K562 (cell line): ENCODE measurements at regions not wholly inside any gene's neighbourhood (a gene's known extent, or its start where the extent isn't known, plus 50 kb on each side); places are given as distances from the start of the nearest gene placed in this dataset.

Source experiments
- ATAC-seq: fragments of 200-7000 bp; cut with Tn5 transposase; 3 replicates; pipeline ENCODE4 v1.9.1; 2020; ENCODE audit warnings: moderate library complexity
- BruUV-seq: library from RNA; stranded (reverse); fragments of 400-500 nt; replicated peaks from 2 replicates; lab custom pipeline; 2021; lab: Mats Ljungman, UMichigan
- CTCF ChIA-PET: fragments of 300-600 bp; formaldehyde crosslinking; extraction: SDS; loops from one replicate; lab custom pipeline; 2021; ENCODE audit warnings: low intra/inter-chr PET ratio; lab: Yijun Ruan, JAX
- POLR2A ChIA-PET: fragments of 300-600, 350-650 bp; sonication (Branson Sonifier 250); formaldehyde crosslinking; extraction: SDS; loops from one replicate; lab custom pipeline; 2021; ENCODE audit warnings: antibody characterized with exemption, inconsistent platforms; lab: Yijun Ruan, JAX
- DNase-seq, 4 experiments: peaks; one replicate each; pipeline versions ENCODE4 v3.0.0 to v3.0.0-alpha.2; 2011 to 2018; ENCODE audit warnings: low spot score in 3 of 4, mixed read lengths in 3 of 4; ENCODE audit errors: extremely low read depth in 1 of 4
- FAIRE-seq: peaks from 2 replicates; lab custom pipeline; 2011; peaks lifted over from hg19 to GRCh38; lab: Jason Lieb, UNC
- H2AFZ ChIP-seq: 2 replicates; pipeline ENCODE4 v1.6.0; 2011; ENCODE audit warnings: low read depth, low read length, control low read depth, inconsistent platforms
- H3K27ac ChIP-seq: fragments of 200-600 bp; 3 replicates; pipeline ENCODE4 v1.8.0; 2011; ENCODE audit warnings: low read depth, mild to moderate bottlenecking, control low read depth, inconsistent platforms, low read length, moderate library complexity, mixed read lengths; ENCODE audit errors: extremely low read depth
- H3K27me3 ChIP-seq, 2 experiments: fragments of 300-600 bp in 1 of 2; 2 replicates in 1 of 2; 3 replicates in 1 of 2; pipeline versions ENCODE4 v1.6.0 to v1.8.0; 2011; ENCODE audit warnings: inconsistent platforms in 2 of 2, low read length in 2 of 2, mild to moderate bottlenecking in 1 of 2, mixed read lengths in 1 of 2, moderate library complexity in 1 of 2; ENCODE audit not compliant: control insufficient read depth in 2 of 2, insufficient read depth in 2 of 2
- H3K36me3 ChIP-seq: fragments of 300-600 bp; 3 replicates; pipeline ENCODE4 v1.8.0; 2011; ENCODE audit warnings: mild to moderate bottlenecking, low read length, inconsistent platforms; ENCODE audit not compliant: control insufficient read depth, insufficient read depth
- H3K4me1 ChIP-seq, 2 experiments: fragments of 200-600 bp in 1 of 2; replicated peaks in 1 of 2; 2 replicates in 1 of 2; 3 replicates in 1 of 2; pipeline versions ENCODE4 v1.5.1 to v1.8.0; 2011; ENCODE audit warnings: inconsistent platforms in 2 of 2, low read length in 2 of 2, mild to moderate bottlenecking in 1 of 2, mixed read lengths in 1 of 2, moderate library complexity in 1 of 2; ENCODE audit not compliant: control insufficient read depth in 2 of 2, insufficient read depth in 2 of 2
- H3K4me2 ChIP-seq: 2 replicates; pipeline ENCODE4 v1.6.1; 2011; ENCODE audit warnings: low read length, control low read depth, inconsistent platforms, mixed read lengths; ENCODE audit not compliant: insufficient read depth
- H3K4me3 ChIP-seq: fragments of 200-600 bp; sonication (generic), shearing (Covaris generic); 2 replicates; pipeline ENCODE4 v1.5.1; 2016; ENCODE audit warnings: control low read depth, inconsistent platforms
- H3K79me2 ChIP-seq: fragments of 200-600 bp; 3 replicates; pipeline ENCODE4 v1.8.0; 2011; ENCODE audit warnings: low read length, inconsistent platforms; ENCODE audit not compliant: control insufficient read depth, insufficient read depth
- H3K9ac ChIP-seq, 2 experiments: 2 replicates each; pipeline versions ENCODE4 v1.6.0 to v1.6.1; 2011; ENCODE audit warnings: low read depth in 2 of 2, low read length in 2 of 2, control low read depth in 1 of 2, inconsistent platforms in 1 of 2, mild to moderate bottlenecking in 1 of 2, mixed read lengths in 1 of 2; ENCODE audit not compliant: insufficient read depth in 1 of 2
- H3K9me1 ChIP-seq: one replicate; pipeline ENCODE4 v1.6.0; 2011; ENCODE audit warnings: inconsistent platforms, mild to moderate bottlenecking, low read length, moderate library complexity; ENCODE audit not compliant: control insufficient read depth, insufficient read depth
- H3K9me3 ChIP-seq: replicated peaks from 2 replicates; pipeline ENCODE4 v1.5.1; 2011; ENCODE audit warnings: low read depth, low read length, inconsistent platforms; ENCODE audit not compliant: control insufficient read depth, insufficient read depth
- H4K20me1 ChIP-seq: replicated peaks from 2 replicates; pipeline ENCODE4 v1.6.1; 2011; ENCODE audit warnings: low read length, inconsistent platforms, mixed read lengths; ENCODE audit not compliant: control insufficient read depth, insufficient read depth
- ARHGAP35 ChIP-seq: fragments of 450-650 bp; IDR thresholded peaks from 2 replicates; pipeline ENCODE4 v1.6.1; 2018; ENCODE audit not compliant: partially characterized antibody
- CREB5 ChIP-seq: fragments of 250-450 bp; sonication (Bioruptor Pico); IDR thresholded peaks from 2 replicates; pipeline ENCODE4 v1.5.0; 2020; ENCODE audit warnings: mild to moderate bottlenecking
- EHMT2 ChIP-seq: fragments of 450-650 bp; IDR thresholded peaks from 2 replicates; pipeline ENCODE4 v1.6.1; 2018; ENCODE audit warnings: antibody characterized with exemption
- TCF3 ChIP-seq: sonication (generic); formaldehyde crosslinking; IDR thresholded peaks from 2 replicates; pipeline ENCODE4 v1.4.0; 2020; ENCODE audit warnings: mild to moderate bottlenecking, missing genetic modification reagents
- TOE1 ChIP-seq, 2 experiments: fragments of 450-650 bp in 1 of 2; sonication (generic) in 1 of 2; formaldehyde crosslinking in 1 of 2; IDR thresholded peaks; 2 replicates each; pipeline versions ENCODE4 v1.7.1 to v1.8.0; 2016 to 2022; ENCODE audit warnings: borderline replicate concordance in 2 of 2, mild to moderate bottlenecking in 2 of 2, antibody characterized with exemption in 1 of 2, inconsistent platforms in 1 of 2, low read depth in 1 of 2, missing genetic modification reagents in 1 of 2, moderate library complexity in 1 of 2
- ZFP30 ChIP-seq: fragments of 250-450 bp; sonication (Bioruptor Pico); IDR thresholded peaks from 2 replicates; pipeline ENCODE4 v1.8.0; 2022; ENCODE audit warnings: moderate library complexity, mild to moderate bottlenecking, inconsistent platforms, borderline replicate concordance
- WGBS: fragments of 100-300 bp; shearing (Covaris generic); methylation state at CpG from one replicate; pipeline ENCODE4 v1.1.6; 2016; ENCODE audit warnings: low coverage, mixed read lengths; ENCODE audit not compliant: insufficient coverage; ENCODE audit errors: missing lambda C conversion rate; 5-methylcytosine and 5-hydroxymethylcytosine counted together
- in situ Hi-C: fragments of 300-500 bp; cut with MboI; formaldehyde crosslinking; loops from 4 replicates; pipeline ENCODE4 v1.15.0; 2018; ENCODE audit warnings: inconsistent platforms, mixed read lengths
- intact Hi-C: fragments of 100-400 bp; cut with micrococcal nuclease; formaldehyde crosslinking; loops from 2 replicates; pipeline ENCODE4 v1.14.2; 2022
- TF ChIP-seq, protein P1 (sequence below): fragments of 450-650 bp; formaldehyde crosslinking; conservative IDR thresholded peaks from 2 replicates; pipeline ENCODE4 v1.4.0; 2022; ENCODE audit warnings: mild to moderate bottlenecking, missing genetic modification characterization
- TF ChIP-seq, protein P2 (sequence below): sonication (generic); formaldehyde crosslinking; IDR thresholded peaks from 2 replicates; pipeline ENCODE4 v1.8.0; 2022; ENCODE audit warnings: mild to moderate bottlenecking, missing genetic modification reagents
- TF ChIP-seq, protein P3 (sequence below), 2 experiments: fragments of 150-350 bp in 1 of 2; IDR thresholded peaks; 2 replicates each; pipeline ENCODE4 v1.6.1; 2012 to 2016; ENCODE audit warnings: low read depth in 2 of 2, low read length in 2 of 2, mild to moderate bottlenecking in 1 of 2, moderate library complexity in 1 of 2

GRCh38 chr2:192413812-192414681 is 219.3 kb upstream of the TMEFF2 start:
- no peak for FAIRE-seq
- intact Hi-C loops: no loop called here
- H3K27ac ChIP-seq: no peak overlapping the region
- no peaks in the 10 kb centered on the region; the same call in 1 of the 2 replicates for H3K9me3 ChIP-seq
- no peaks in the 10 kb centered on the region for H3K79me2 ChIP-seq
- 0% methylated on average over 6 of the region's 13 CpGs for WGBS
- H2AFZ ChIP-seq: no peak overlapping the region
- DNase-seq: no peak
- CTCF ChIA-PET: no interaction called here
- POLR2A ChIA-PET: no interaction called here
- no peak overlapping the region for H3K9ac ChIP-seq
- ATAC-seq: no peak
- H3K4me1 ChIP-seq: no peaks in the 10 kb centered on the region
- no peaks in the 10 kb centered on the region for H4K20me1 ChIP-seq
- H3K4me2 ChIP-seq: no peak overlapping the region
- no TSS peak for BruUV-seq
- no peaks in the 10 kb centered on the region for H3K27me3 ChIP-seq
- H3K4me3 ChIP-seq: no peak overlapping the region
- no peaks in the 10 kb centered on the region for H3K9me1 ChIP-seq
- no peaks in the 10 kb centered on the region for H3K36me3 ChIP-seq
- in situ Hi-C loops: no loop called here
- TF ChIP-seq, protein P1, sequence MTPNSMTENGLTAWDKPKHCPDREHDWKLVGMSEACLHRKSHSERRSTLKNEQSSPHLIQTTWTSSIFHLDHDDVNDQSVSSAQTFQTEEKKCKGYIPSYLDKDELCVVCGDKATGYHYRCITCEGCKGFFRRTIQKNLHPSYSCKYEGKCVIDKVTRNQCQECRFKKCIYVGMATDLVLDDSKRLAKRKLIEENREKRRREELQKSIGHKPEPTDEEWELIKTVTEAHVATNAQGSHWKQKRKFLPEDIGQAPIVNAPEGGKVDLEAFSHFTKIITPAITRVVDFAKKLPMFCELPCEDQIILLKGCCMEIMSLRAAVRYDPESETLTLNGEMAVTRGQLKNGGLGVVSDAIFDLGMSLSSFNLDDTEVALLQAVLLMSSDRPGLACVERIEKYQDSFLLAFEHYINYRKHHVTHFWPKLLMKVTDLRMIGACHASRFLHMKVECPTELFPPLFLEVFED: no peak
- TF ChIP-seq CREB5 (CRISPR knock-in tag): no peak
- TF ChIP-seq EHMT2: no peak
- TF ChIP-seq TCF3: no peak
- TF ChIP-seq, protein P2, sequence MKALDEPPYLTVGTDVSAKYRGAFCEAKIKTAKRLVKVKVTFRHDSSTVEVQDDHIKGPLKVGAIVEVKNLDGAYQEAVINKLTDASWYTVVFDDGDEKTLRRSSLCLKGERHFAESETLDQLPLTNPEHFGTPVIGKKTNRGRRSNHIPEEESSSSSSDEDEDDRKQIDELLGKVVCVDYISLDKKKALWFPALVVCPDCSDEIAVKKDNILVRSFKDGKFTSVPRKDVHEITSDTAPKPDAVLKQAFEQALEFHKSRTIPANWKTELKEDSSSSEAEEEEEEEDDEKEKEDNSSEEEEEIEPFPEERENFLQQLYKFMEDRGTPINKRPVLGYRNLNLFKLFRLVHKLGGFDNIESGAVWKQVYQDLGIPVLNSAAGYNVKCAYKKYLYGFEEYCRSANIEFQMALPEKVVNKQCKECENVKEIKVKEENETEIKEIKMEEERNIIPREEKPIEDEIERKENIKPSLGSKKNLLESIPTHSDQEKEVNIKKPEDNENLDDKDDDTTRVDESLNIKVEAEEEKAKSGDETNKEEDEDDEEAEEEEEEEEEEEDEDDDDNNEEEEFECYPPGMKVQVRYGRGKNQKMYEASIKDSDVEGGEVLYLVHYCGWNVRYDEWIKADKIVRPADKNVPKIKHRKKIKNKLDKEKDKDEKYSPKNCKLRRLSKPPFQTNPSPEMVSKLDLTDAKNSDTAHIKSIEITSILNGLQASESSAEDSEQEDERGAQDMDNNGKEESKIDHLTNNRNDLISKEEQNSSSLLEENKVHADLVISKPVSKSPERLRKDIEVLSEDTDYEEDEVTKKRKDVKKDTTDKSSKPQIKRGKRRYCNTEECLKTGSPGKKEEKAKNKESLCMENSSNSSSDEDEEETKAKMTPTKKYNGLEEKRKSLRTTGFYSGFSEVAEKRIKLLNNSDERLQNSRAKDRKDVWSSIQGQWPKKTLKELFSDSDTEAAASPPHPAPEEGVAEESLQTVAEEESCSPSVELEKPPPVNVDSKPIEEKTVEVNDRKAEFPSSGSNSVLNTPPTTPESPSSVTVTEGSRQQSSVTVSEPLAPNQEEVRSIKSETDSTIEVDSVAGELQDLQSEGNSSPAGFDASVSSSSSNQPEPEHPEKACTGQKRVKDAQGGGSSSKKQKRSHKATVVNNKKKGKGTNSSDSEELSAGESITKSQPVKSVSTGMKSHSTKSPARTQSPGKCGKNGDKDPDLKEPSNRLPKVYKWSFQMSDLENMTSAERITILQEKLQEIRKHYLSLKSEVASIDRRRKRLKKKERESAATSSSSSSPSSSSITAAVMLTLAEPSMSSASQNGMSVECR (CRISPR knock-in tag): no peak
- TF ChIP-seq TOE1 (IDR thresholded peaks at IDR 0.05; ENCODE audit: borderline replicate concordance): no peak
- no peak for TF ChIP-seq TOE1 (CRISPR knock-in tag; IDR thresholded peaks at IDR 0.05; ENCODE audit: borderline replicate concordance, low read depth)
- TF ChIP-seq, protein P3, sequence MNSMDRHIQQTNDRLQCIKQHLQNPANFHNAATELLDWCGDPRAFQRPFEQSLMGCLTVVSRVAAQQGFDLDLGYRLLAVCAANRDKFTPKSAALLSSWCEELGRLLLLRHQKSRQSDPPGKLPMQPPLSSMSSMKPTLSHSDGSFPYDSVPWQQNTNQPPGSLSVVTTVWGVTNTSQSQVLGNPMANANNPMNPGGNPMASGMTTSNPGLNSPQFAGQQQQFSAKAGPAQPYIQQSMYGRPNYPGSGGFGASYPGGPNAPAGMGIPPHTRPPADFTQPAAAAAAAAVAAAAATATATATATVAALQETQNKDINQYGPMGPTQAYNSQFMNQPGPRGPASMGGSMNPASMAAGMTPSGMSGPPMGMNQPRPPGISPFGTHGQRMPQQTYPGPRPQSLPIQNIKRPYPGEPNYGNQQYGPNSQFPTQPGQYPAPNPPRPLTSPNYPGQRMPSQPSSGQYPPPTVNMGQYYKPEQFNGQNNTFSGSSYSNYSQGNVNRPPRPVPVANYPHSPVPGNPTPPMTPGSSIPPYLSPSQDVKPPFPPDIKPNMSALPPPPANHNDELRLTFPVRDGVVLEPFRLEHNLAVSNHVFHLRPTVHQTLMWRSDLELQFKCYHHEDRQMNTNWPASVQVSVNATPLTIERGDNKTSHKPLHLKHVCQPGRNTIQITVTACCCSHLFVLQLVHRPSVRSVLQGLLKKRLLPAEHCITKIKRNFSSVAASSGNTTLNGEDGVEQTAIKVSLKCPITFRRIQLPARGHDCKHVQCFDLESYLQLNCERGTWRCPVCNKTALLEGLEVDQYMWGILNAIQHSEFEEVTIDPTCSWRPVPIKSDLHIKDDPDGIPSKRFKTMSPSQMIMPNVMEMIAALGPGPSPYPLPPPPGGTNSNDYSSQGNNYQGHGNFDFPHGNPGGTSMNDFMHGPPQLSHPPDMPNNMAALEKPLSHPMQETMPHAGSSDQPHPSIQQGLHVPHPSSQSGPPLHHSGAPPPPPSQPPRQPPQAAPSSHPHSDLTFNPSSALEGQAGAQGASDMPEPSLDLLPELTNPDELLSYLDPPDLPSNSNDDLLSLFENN (IDR thresholded peaks at IDR 0.05; ENCODE audit: low read depth in 2 of 2, low read length in 2 of 2): no peak
- no peak for TF ChIP-seq ARHGAP35
- TF ChIP-seq ZFP30 (CRISPR knock-in tag): no peak
